ENCODE measurements at regions not wholly inside any gene's neighbourhood (a gene's known extent, or its start where the extent isn't known, plus 50 kb on each side); places are given as distances from the start of the nearest gene placed in this dataset.

- Histone ChIP-seq H3K9me3 (replicated peaks; ENCODE audit: control insufficient read depth, insufficient read depth, low read length) (no peaks in the 10 kb centered on the region), H3K79me2 (ENCODE audit: control insufficient read depth, insufficient read depth, low read length) (no peaks in the 10 kb centered on the region), H3K27me3 (replicated peaks in 1 of 2; ENCODE audit: control insufficient read depth in 2 of 2, insufficient read depth in 2 of 2, low read length in 1 of 2) (no peaks in the 10 kb centered on the region), H3K27ac (ENCODE audit: control insufficient read depth, insufficient read depth) (no peak overlapping the region), H3K4me1 (ENCODE audit: control insufficient read depth, insufficient read depth, low read length) (no peaks in the 10 kb centered on the region), H3K36me3 (ENCODE audit: control insufficient read depth in 2 of 2, insufficient read depth in 2 of 2, low read length in 1 of 2) (no peaks in the 10 kb centered on the region), H3K4me3 (no peak overlapping the region), H3K9ac (ENCODE audit: control insufficient read depth, insufficient read depth, low read length) (no peak overlapping the region), H2AFZ (ENCODE audit: control insufficient read depth, low read depth, low read length) (no peak overlapping the region), H4K20me1 (ENCODE audit: control insufficient read depth, insufficient read depth) (no peaks in the 10 kb centered on the region), H3K4me2 (ENCODE audit: control insufficient read depth, insufficient read depth) (no peak overlapping the region)
- intact Hi-C loops (cut with micrococcal nuclease; ENCODE audit: unreplicated experiment): no loop called here
- in situ Hi-C loops (cut with MboI): no loop called here
- no TSS peak for BruUV-seq (replicated peaks)
- ChIA-PET CTCF (no interaction called here), POLR2A (no interaction called here), SMC1A (ENCODE audit: uncharacterized antibody, unreplicated experiment) (interaction anchor here (0.5 kb wide), 1 partner anchor 1550 kb away, joined by 3 read pairs; no protein-coding TSS in a partner anchor), RAD21 (ENCODE audit: unreplicated experiment) (no interaction called here)
- DNase-seq (ENCODE audit: low read depth, low spot score): no peak
- no peak for ATAC-seq
- WGBS (ENCODE audit: insufficient coverage, insufficient replicate concordance, low lambda C conversion rate, missing lambda C conversion rate): 42% methylated on average over 6 of the region's 6 CpGs
- FAIRE-seq: no peak
- TF ChIP-seq ZNF687 (IDR thresholded peaks at IDR 0.05) (no peak), ATF7 (IDR thresholded peaks at IDR 0.05; ENCODE audit: low read depth) (no peak), PBX3 (IDR thresholded peaks at IDR 0.05; ENCODE audit: insufficient replicate concordance, low read depth, low read length) (no peak), HSF1 (IDR thresholded peaks at IDR 0.05; ENCODE audit: low read depth, low read length) (no peak), CTCF (IDR thresholded peaks at IDR 0.05 in 2 of 3, conservative IDR thresholded peaks at IDR 0.05 in 1 of 3; ENCODE audit: control insufficient read depth in 2 of 3, extremely low read depth in 1 of 3, insufficient read depth in 1 of 3, low read depth in 3 of 3, low read length in 3 of 3) (no peak), BCL3 (IDR thresholded peaks at IDR 0.05; ENCODE audit: borderline replicate concordance, insufficient read depth, low read depth, low read length, poor library complexity, severe bottlenecking) (no peak), POLR2AphosphoS5 (IDR thresholded peaks at IDR 0.05; ENCODE audit: low read length) (no peak), HDAC6 (IDR thresholded peaks at IDR 0.05; ENCODE audit: unreplicated experiment) (no peak), ZNF592 (IDR thresholded peaks at IDR 0.05) (no peak)
These were observed 560.3 kb downstream of the GALC start for GRCh38 chr14:87432698-87433097.
